Spleen (tissue), 11 donors: ENCODE measurements at regions not wholly inside any gene's neighbourhood (a gene's known extent, or its start where the extent isn't known, plus 50 kb on each side); places are given as distances from the start of the nearest gene placed in this dataset.

Source experiments
- DNase-seq: peaks from one replicate; pipeline ENCODE4 v3.0.0-alpha.2; 2020
- H3K27ac ChIP-seq, 8 donors: fragments of 200-600 bp; sonication (generic) in 7 of 8; 1 replicate in 4 of 8; 2 replicates in 4 of 8; pipeline versions ENCODE4 v1.5.0 to v1.8.0; 2016 to 2021; ENCODE audit warnings: inconsistent platforms in 4 of 8, mild to moderate bottlenecking in 4 of 8, moderate library complexity in 1 of 8
- H3K27me3 ChIP-seq, 7 donors: fragments of 200-600 bp; sonication (generic) in 6 of 7; replicated peaks in 1 of 7; 1 replicate in 4 of 7; 2 replicates in 3 of 7; pipeline versions ENCODE4 v1.5.0 to v1.8.0; 2016 to 2021; ENCODE audit warnings: inconsistent platforms in 3 of 7, mild to moderate bottlenecking in 1 of 7
- H3K36me3 ChIP-seq, 6 donors: fragments of 200-600 bp; sonication (generic) in 5 of 6; 1 replicate in 4 of 6; 2 replicates in 2 of 6; pipeline versions ENCODE4 v1.5.0 to v1.8.0; 2016 to 2021; ENCODE audit warnings: inconsistent platforms in 2 of 6
- H3K4me1 ChIP-seq, 6 donors: fragments of 200-600 bp; sonication (generic) in 5 of 6; 1 replicate in 3 of 6; 2 replicates in 3 of 6; pipeline versions ENCODE4 v1.5.0 to v1.8.0; 2016 to 2021; ENCODE audit warnings: inconsistent platforms in 3 of 6
- H3K4me3 ChIP-seq, 8 donors: fragments of 200-600 bp; sonication (generic) in 7 of 8; 1 replicate in 4 of 8; 2 replicates in 4 of 8; pipeline versions ENCODE4 v1.5.0 to v1.8.0; 2016 to 2021; ENCODE audit warnings: inconsistent platforms in 4 of 8, mild to moderate bottlenecking in 4 of 8, moderate library complexity in 2 of 8
- H3K9me3 ChIP-seq, 8 donors: fragments of 200-600 bp; sonication (generic) in 7 of 8; 1 replicate in 4 of 8; 2 replicates in 4 of 8; pipeline versions ENCODE4 v1.5.0 to v1.8.0; 2016 to 2021; ENCODE audit warnings: inconsistent platforms in 4 of 8
- POLR2A ChIP-seq, 3 donors: fragments of 450-650 bp; IDR thresholded peaks; one replicate each; pipeline ENCODE4 v1.5.1; 2017; ENCODE audit warnings: antibody characterized with exemption in 3 of 3, mild to moderate bottlenecking in 1 of 3
- POLR2AphosphoS5 ChIP-seq, 3 donors: sonication (generic); formaldehyde crosslinking; IDR thresholded peaks; one replicate each; pipeline ENCODE4 v1.5.1; 2017; ENCODE audit warnings: antibody characterized with exemption in 3 of 3
- WGBS, 5 donors: extraction: QIAGEN DNeasy Blood & Tissue Kit in 3 of 5; methylation state at CpG; one replicate each; pipeline versions ENCODE4 v1.1.5 to v1.1.7; 2013 to 2018; 5-methylcytosine and 5-hydroxymethylcytosine counted together
- intact Hi-C: fragments of 100-400 bp; cut with DNase I; formaldehyde crosslinking; loops from one replicate; pipeline ENCODE4 v1.15.0; 2023; ENCODE audit warnings: low total_unique reads
- TF ChIP-seq, protein P1 (sequence below), 11 experiments: fragments of 200-600 bp in 7 of 11; fragments of 450-650 bp in 4 of 11; sonication (generic) in 4 of 11; IDR thresholded peaks in 8 of 11; conservative IDR thresholded peaks in 3 of 11; 1 replicate in 7 of 11; 2 replicates in 4 of 11; pipeline versions ENCODE4 v1.4.0 to v1.8.0; 2016 to 2021; ENCODE audit warnings: antibody characterized with exemption in 11 of 11, inconsistent platforms in 4 of 11, mild to moderate bottlenecking in 1 of 11
- donor health status: healthy with polysubstance abuse.
- donor health status: DM: no; HTN: no; CAD: no; lungs with moderate emphysema.
- donor health status: DM: no; HTN: no; CAD: no.
- donor health status: Bipolar disorder and iron deficiency.
- donor health status: healthy.
- donor health status: DM: no; HTN: no; CAD: no.
- donor health status: DM: yes; HTN: yes; CAD: no.

DNA sequence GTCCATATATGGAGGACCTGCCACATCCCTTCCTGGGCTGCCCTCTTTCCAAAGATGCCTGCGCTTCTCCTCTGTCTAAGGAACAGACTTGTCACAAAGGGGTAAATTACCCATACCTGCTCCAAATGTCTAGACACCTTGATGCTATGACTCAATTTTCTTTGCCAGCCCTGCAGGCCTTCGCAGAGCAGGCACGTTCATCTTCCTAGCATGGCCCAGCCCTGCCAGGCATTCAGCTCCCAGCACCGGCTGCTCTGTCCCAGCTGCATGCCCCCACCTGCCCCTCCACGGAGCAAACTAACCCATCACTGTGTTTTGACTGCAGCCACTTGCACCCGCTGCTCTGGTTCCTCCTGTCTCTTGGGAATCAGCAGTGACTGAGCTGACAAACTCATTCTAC, 526.1 kb downstream of the MIAT start:
- Histone ChIP-seq H3K4me1 (no peaks in the 10 kb centered on the region), H3K9me3 (no peaks in the 10 kb centered on the region), H3K4me3 (no peak overlapping the region), H3K36me3 (no peaks in the 10 kb centered on the region), H3K27ac (no peak overlapping the region), H3K27me3 (peaks cover 0 to 13% (median 0%) of the 10 kb centered on the region in 7 donors)
- intact Hi-C loops = no loop called here
- no peak for DNase-seq
- no peak for TF ChIP-seq POLR2A (IDR thresholded peaks at IDR 0.05)
- 80 to 93% (median 87%) methylated on average over 6 of the region's 6 CpGs for WGBS, 5 donors

DNA sequence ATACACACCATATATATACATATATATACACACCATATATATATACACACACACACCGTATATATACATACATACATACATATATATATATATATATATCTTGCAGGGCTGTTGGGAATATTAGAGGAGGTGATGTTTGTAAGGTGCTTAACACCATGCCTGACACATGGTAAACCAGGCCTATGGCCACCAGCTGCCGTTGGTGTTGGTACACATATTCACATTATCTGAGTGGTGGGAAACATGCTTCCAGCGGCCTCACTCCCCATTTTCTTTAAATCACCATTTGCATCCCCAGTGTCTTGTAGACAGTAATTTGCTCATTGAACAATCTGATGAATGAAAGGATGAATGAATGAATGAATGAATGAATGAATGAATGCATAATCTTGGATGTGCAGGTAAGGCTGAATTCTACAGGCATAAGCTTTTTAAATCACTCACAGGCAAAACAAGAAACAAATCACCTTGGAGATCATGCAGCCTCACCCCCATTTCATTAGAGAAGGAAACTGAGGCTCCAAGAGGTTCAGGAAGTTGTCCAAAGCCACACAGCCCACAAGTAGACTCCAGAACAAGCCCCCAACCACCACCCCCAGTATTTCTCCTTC, 527.8 kb downstream of the MIAT start:
- H3K27me3 ChIP-seq = peaks cover 0 to 23% (median 0%) of the 10 kb centered on the region in 7 donors
- no peak overlapping the region for H3K4me3 ChIP-seq
- intact Hi-C loops = no loop called here
- H3K36me3 ChIP-seq = no peaks in the 10 kb centered on the region
- no peak overlapping the region for H3K27ac ChIP-seq
- 84 to 98% (median 89%) methylated on average over 3 of the region's 3 CpGs for WGBS, 5 donors
- no peak for DNase-seq
- TF ChIP-seq, protein P1, sequence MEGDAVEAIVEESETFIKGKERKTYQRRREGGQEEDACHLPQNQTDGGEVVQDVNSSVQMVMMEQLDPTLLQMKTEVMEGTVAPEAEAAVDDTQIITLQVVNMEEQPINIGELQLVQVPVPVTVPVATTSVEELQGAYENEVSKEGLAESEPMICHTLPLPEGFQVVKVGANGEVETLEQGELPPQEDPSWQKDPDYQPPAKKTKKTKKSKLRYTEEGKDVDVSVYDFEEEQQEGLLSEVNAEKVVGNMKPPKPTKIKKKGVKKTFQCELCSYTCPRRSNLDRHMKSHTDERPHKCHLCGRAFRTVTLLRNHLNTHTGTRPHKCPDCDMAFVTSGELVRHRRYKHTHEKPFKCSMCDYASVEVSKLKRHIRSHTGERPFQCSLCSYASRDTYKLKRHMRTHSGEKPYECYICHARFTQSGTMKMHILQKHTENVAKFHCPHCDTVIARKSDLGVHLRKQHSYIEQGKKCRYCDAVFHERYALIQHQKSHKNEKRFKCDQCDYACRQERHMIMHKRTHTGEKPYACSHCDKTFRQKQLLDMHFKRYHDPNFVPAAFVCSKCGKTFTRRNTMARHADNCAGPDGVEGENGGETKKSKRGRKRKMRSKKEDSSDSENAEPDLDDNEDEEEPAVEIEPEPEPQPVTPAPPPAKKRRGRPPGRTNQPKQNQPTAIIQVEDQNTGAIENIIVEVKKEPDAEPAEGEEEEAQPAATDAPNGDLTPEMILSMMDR (IDR thresholded peaks at IDR 0.05 in 8 of 11, conservative IDR thresholded peaks at IDR 0.05 in 3 of 11) = no peak
- TF ChIP-seq POLR2AphosphoS5 (IDR thresholded peaks at IDR 0.05) (no peak), POLR2A (IDR thresholded peaks at IDR 0.05) (no peak)
- H3K4me1 ChIP-seq = no peaks in the 10 kb centered on the region
- peaks cover 0 to under 1% (median 0%) of the 10 kb centered on the region in 8 donors for H3K9me3 ChIP-seq

DNA sequence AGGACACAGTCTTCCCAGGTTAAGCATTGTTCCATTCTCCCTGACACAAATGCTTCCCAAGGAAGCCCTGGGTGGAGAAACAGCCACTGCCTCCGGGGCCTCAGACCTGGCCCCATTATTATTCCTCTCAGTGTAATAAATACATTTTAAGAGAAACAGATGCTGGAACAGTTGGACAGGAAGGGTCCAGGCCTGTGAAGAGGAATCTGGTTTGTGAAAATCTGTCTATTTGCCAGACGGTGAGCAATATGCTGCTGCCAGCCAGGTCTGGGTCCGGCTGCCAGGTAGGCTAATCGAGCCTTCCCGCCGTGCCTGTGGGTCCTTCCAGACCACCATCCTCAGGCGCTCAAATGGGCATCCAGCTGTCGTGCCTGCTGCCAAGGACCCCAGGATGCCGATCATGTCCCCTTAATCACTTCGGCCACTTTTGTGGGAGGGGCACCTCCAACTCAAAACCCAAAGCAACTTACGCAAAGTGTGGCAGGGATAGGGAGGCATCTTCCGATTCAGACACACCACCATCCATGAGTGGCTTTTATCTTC, 528.4 kb downstream of the MIAT start:
- Histone ChIP-seq H3K36me3 (no peaks in the 10 kb centered on the region), H3K27ac (no peak overlapping the region), H3K4me1 (no peaks in the 10 kb centered on the region), H3K4me3 (no peak overlapping the region), H3K27me3 (peaks cover 0 to 23% (median 0%) of the 10 kb centered on the region in 7 donors), H3K9me3 (peaks cover 0 to 6% (median 3%) of the 10 kb centered on the region in 8 donors)
- TF ChIP-seq, protein P1 (IDR thresholded peaks at IDR 0.05 in 8 of 11, conservative IDR thresholded peaks at IDR 0.05 in 3 of 11) = no peak
- TF ChIP-seq POLR2A (IDR thresholded peaks at IDR 0.05) = no peak
- no peak for TF ChIP-seq POLR2AphosphoS5 (IDR thresholded peaks at IDR 0.05)
- intact Hi-C loops = no loop called here
- 85 to 91% (median 88%) methylated on average over 12 of the region's 12 CpGs for WGBS, 5 donors
- DNase-seq = no peak

DNA sequence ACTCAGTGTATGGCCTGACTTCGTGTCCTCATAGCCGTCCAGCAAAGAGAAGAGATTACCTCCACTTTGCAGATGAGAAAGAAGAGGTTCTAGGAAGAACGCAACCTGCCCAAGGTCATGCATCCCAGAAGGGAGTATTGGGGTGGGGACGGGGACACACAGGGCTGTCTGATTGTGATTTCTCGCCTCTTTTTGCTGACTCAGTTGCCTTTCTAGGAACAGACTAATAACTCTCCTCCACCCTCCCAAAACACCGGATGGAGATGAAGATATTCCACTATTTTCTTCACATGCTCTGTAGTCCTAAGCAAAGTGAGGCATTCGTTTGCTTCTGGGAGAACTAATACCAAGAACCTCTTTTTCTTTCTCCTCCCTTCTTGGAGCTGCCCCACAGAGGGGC, 529.3 kb downstream of the MIAT start:
- Histone ChIP-seq H3K27ac (no peak overlapping the region), H3K4me3 (no peak overlapping the region), H3K36me3 (no peaks in the 10 kb centered on the region), H3K27me3 (peaks cover 0 to 19% (median 0%) of the 10 kb centered on the region in 7 donors), H3K9me3 (peaks cover 0 to 14% (median 10%) of the 10 kb centered on the region in 8 donors), H3K4me1 (no peaks in the 10 kb centered on the region)
- WGBS, 5 donors = 69 to 83% (median 74%) methylated on average over 7 of the region's 7 CpGs
- intact Hi-C loops = no loop called here
- DNase-seq = no peak
- TF ChIP-seq, protein P1 (IDR thresholded peaks at IDR 0.05 in 8 of 11, conservative IDR thresholded peaks at IDR 0.05 in 3 of 11) = no peak
- no peak for TF ChIP-seq POLR2AphosphoS5 (IDR thresholded peaks at IDR 0.05)
- no peak for TF ChIP-seq POLR2A (IDR thresholded peaks at IDR 0.05)
